ENCODE measurements at regions not wholly inside any gene's neighbourhood (a gene's known extent, or its start where the extent isn't known, plus 50 kb on each side); places are given as distances from the start of the nearest gene placed in this dataset.

GRCh38 chr11:119831011-119831410, 102.0 kb upstream of the NECTIN1 start:
- H3K27ac ChIP-seq (ENCODE audit: insufficient read depth, low read depth, low read length) = no peak overlapping the region
- dilution Hi-C loops (cut with MboI; ENCODE audit: extremely low pct_ligation_motif_present, low sequenced_read_pairs) = no loop called here
- BruUV-seq (replicated peaks) = no TSS peak
- no peak overlapping the region for H3K9ac ChIP-seq (replicated peaks; ENCODE audit: extremely low read depth, insufficient read depth, low read length)
- no peaks in the 10 kb centered on the region for H3K9me3 ChIP-seq (replicated peaks; ENCODE audit: control insufficient read depth, insufficient read depth, low read length)
- no peaks in the 10 kb centered on the region for H3K36me3 ChIP-seq (ENCODE audit: control insufficient read depth in 2 of 2, extremely low read depth in 1 of 2, insufficient read depth in 2 of 2, low read length in 2 of 2)
- FAIRE-seq (no peak), DNase-seq (ENCODE audit: low read depth, low spot score) (no peak)
- no peaks in the 10 kb centered on the region for H3K9me1 ChIP-seq (replicated peaks; ENCODE audit: control insufficient read depth, extremely low read depth, insufficient read depth, low read length)
- CTCF ChIA-PET = no interaction called here
- H2AFZ ChIP-seq (ENCODE audit: low read depth, low read length) = no peak overlapping the region
- no peaks in the 10 kb centered on the region for H3K4me1 ChIP-seq (ENCODE audit: control insufficient read depth, extremely low read depth, insufficient read depth, low read length)
- H3K79me2 ChIP-seq (ENCODE audit: control insufficient read depth, insufficient read depth, low read length) = no peaks in the 10 kb centered on the region
- H3K27me3 ChIP-seq (ENCODE audit: control insufficient read depth in 2 of 2, insufficient read depth in 2 of 2, low read length in 2 of 2) = no peaks in the 10 kb centered on the region
- H3K4me3 ChIP-seq (replicated peaks in 1 of 3; ENCODE audit: insufficient read depth in 1 of 3, low read depth in 1 of 3, low read length in 3 of 3) = no peak overlapping the region
- H4K20me1 ChIP-seq (replicated peaks; ENCODE audit: control insufficient read depth, extremely low read depth, insufficient read depth, low read length) = no peaks in the 10 kb centered on the region
- H3K4me2 ChIP-seq (ENCODE audit: insufficient read depth, low read length) = no peak overlapping the region
- TF ChIP-seq FOS (IDR thresholded peaks at IDR 0.05; ENCODE audit: borderline replicate concordance, insufficient read depth, low read length) (no peak), JUN (IDR thresholded peaks at IDR 0.05; ENCODE audit: borderline replicate concordance, insufficient read depth, insufficient read length, low read depth) (no peak), POLR2AphosphoS5 (IDR thresholded peaks at IDR 0.05; ENCODE audit: insufficient read depth, low read depth, low read length) (no peak), MAX (IDR thresholded peaks at IDR 0.05; ENCODE audit: insufficient read depth, insufficient read length) (no peak), EZH2 (IDR thresholded peaks at IDR 0.05; ENCODE audit: borderline replicate concordance, low read depth, low read length, severe bottlenecking) (no peak), POLR2A (IDR thresholded peaks at IDR 0.05; ENCODE audit: low read depth, low read length) (no peak), CTCF (IDR thresholded peaks at IDR 0.05; ENCODE audit: extremely low read depth in 1 of 2, insufficient read depth in 1 of 2, low read depth in 1 of 2, low read length in 2 of 2) (no peak), GATA2 (IDR thresholded peaks at IDR 0.05; ENCODE audit: insufficient read depth, insufficient read length, low read depth, low read length) (no peak), MYC (IDR thresholded peaks at IDR 0.05; ENCODE audit: low read depth, low read length) (no peak)
- intact Hi-C loops (cut with micrococcal nuclease) = no loop called here
- POLR2A ChIA-PET = no interaction called here

Measured in endothelial cell of umbilical vein (primary cell).